Head of caudate nucleus (tissue), 42 donors: ENCODE measurements at regions not wholly inside any gene's neighbourhood (a gene's known extent, or its start where the extent isn't known, plus 50 kb on each side); places are given as distances from the start of the nearest gene placed in this dataset.

Experiments
- DNase-seq, 42 donors: peaks; one replicate each; pipeline versions ENCODE4 v3.0.0 to v3.0.0-alpha.2; 2020 to 2021; ENCODE audit warnings: mixed read lengths in 7 of 42
- intact Hi-C: fragments of 100-400 bp; cut with DNase I; formaldehyde crosslinking; loops from one replicate; pipeline ENCODE4 v1.15.0; 2022

- intact Hi-C loops, result no loop called here
- no peak for DNase-seq
These were observed 49.9 kb downstream of the SYNE3 start for GRCh38 chr14:95466506-95466905.

GRCh38 chr14:95465936-95466335, 50.5 kb downstream of the SYNE3 start:
- intact Hi-C loops, result no loop called here
- DNase-seq, result no peak

DNA sequence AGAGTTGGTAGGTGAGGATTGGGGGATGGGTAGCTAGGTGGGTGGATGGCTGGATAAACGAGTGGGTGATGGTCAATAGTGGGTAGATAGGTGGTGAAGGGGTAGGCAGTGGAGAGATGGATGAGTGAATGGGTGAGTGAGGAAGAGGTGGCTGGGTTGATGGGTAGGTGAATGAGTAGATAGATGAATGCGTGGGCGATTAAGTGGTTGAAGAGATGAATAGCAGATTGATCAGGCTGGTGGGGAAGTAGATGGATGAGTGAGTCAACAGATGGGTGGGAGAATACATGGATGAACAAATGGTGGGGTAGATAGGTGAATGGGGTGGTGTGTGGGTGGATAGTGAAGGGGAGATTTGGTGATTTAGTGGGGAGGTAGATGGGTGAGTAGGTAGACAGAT, 51.1 kb downstream of the SYNE3 start:
- intact Hi-C loops, result no loop called here
- DNase-seq, result no peak

DNA sequence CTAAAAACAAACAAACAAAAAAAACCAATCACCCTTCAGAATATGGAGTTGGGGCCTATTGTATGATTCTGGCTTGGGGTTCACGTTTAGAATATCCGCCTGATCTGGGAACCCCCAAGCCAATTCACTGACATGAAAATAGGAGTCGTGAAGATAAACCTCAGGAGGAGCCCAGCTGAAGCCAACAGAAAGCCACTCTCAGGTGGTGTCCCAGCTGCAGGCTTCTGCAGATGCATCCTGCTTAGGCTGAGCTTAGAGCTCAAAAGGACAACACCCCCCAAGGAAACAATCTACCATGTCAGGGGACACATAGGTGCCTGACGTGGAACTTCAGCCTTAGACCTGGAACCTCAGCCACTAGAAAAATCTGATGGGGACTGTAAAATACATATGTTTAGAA, 51.9 kb downstream of the SYNE3 start:
- no peak for DNase-seq
- intact Hi-C loops, result no loop called here

GRCh38 chr14:95464103-95464502, 52.3 kb downstream of the SYNE3 start:
- DNase-seq, result no peak
- intact Hi-C loops, result no loop called here

DNA sequence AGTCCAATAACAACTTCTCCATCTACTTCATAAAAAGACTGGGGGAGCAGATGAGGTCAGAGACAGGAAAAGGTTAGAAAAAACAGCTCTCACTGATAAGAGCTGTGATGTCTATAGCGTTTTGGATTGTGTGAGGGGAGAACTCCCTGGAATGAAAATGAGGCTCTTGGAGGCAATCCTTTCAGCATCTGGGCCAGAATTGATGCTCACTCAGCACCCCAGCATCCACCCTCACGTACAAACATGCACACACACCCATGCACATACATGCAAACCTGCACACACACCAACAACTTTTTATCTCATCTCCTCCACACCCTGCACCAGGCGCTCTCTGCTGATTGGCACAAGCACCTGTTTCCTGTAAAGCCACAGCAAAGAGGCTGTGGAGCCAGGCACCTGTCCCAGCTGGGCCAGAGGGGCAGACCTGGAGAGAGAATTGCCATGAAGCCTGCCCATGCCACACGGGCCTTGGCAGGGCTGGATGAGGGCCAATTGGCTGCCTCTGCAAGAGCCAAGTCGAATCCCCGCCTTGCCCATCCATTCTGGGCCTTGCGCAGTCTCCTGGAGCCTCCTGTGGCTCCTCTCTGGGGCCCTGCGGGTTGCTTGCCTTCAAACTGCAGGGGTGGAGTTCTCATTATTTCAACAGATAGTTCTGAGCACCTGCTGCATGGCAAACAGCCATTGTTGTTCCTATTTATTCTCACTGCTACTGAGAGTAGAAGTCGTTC, 53.1 kb downstream of the SYNE3 start:
- intact Hi-C loops, result no loop called here
- DNase-seq, result no peak

DNA sequence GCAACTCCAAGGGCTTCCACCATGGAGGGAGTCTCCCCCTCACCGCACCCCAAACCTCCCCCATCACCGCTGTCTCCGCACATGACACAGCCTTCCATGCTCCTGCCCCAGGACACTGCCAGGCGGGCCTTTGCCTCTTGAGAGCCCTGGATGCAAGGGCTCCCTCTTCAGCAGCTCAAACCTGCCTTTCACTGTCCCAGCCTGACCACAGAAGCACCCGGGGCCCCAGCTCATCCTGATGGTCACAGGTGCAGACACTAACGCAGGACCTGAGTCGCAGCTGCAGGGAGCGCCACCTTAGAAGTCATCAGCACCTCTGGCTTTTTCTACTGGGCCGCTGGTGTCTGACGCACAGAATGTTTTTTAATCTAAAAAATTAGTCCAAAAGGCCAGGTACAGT, 54.0 kb downstream of the SYNE3 start:
- intact Hi-C loops, result no loop called here
- no peak for DNase-seq

DNA sequence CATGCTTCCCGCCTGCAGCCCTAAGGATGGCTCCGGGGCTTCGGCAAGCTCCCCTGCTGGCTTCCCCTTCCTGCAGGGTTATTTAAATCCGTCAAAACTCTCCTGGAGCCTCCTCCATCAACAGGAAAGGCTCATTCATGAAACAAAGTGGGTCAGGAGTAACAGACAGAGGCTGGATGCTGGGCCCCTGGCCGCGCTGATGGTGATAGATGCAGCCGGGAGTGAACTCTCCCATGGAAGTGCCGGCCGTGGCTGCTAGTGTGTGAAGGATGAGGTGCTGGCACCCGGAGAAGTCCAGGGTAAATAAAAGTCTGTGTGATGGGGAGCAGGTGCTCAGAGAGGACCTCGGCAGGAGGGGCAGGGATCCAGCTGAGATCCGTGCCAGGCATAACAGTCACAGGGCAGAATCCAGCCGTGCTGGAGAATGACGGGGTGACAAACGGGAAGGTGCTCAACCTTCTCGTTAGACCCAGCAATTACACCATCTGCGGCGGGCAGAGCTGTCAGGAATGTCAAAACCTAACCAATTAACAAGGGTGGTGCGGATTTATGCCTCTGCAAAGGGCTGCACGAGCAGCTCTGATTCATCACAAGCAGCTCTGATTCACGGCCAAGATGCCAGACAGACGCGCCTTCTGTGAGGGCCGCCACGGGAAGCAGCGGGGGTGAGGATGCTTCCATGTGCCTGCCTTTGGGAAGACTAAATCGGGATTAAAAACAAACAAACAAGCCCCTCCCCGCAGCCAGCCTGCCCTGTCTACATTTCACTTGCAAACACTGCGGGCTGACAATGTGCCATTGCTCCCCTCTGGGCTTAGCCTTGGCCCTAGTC, 55.6 kb downstream of the SYNE3 start:
- DNase-seq, result peak; percentile 54 to 92 (median 79)
- intact Hi-C loops, result no loop called here

- no peak for DNase-seq
- intact Hi-C loops, result loop anchor here (5.0 kb wide), 1 partner anchor 43 kb away; no protein-coding TSS in a partner anchor
These were observed 57.5 kb downstream of the SYNE3 start for GRCh38 chr14:95458906-95459305.

- intact Hi-C loops, result loop anchor here (5.0 kb wide), 1 partner anchor 44 kb away; no protein-coding TSS in a partner anchor
These were observed 58.0 kb downstream of the SYNE3 start for GRCh38 chr14:95458459-95458858.

DNA sequence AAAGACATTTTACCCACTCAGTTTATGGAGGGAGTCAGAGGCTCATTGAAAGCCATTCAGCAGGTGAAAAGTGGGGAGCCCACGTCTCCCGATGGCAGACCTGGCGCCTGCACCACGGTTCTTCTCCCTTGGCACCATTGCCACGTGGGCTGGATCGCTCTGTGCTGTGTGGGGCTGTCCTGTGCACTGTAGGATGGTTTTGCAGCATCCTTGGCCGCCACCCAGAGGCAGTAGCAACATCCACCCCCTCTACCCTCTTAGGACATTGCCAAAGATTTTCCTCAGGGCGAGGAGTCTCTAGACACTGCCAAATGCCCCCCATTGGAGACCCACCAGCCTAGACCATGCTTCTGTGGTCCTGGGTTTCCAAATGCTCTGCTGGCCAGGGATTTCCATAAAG, 60.2 kb downstream of the SYNE3 start:
- intact Hi-C loops, result loop anchor here (5.0 kb wide), 1 partner anchor 46 kb away; no protein-coding TSS in a partner anchor
- DNase-seq, result peak in 9 of 42 donors; percentile 20 to 55 (median 40)

More at GRCh38 chr14:95458459-95458858, 58.0 kb downstream of the SYNE3 start:
- no peak for DNase-seq

GRCh38 chr14:95455246-95455645, 61.2 kb downstream of the SYNE3 start:
- intact Hi-C loops, result loop anchor here (5.0 kb wide), 1 partner anchor 47 kb away; no protein-coding TSS in a partner anchor
- no peak for DNase-seq

- intact Hi-C loops, result no loop called here
- no peak for DNase-seq
These were observed 62.8 kb downstream of the SYNE3 start for GRCh38 chr14:95453713-95453980.

- DNase-seq, result no peak
These were observed 63.3 kb downstream of the SYNE3 start for GRCh38 chr14:95452893-95453712.

GRCh38 chr14:95452176-95452892, 64.1 kb downstream of the SYNE3 start:
- intact Hi-C loops, result no loop called here

More at GRCh38 chr14:95452893-95453712, 63.3 kb downstream of the SYNE3 start:
- intact Hi-C loops, result no loop called here

GRCh38 chr14:95449131-95449530, 67.3 kb downstream of the SYNE3 start:
- intact Hi-C loops, result no loop called here
- DNase-seq, result no peak

More at GRCh38 chr14:95452176-95452892, 64.1 kb downstream of the SYNE3 start:
- DNase-seq, result peak in 30 of 42 donors; percentile 21 to 79 (median 50)

DNA sequence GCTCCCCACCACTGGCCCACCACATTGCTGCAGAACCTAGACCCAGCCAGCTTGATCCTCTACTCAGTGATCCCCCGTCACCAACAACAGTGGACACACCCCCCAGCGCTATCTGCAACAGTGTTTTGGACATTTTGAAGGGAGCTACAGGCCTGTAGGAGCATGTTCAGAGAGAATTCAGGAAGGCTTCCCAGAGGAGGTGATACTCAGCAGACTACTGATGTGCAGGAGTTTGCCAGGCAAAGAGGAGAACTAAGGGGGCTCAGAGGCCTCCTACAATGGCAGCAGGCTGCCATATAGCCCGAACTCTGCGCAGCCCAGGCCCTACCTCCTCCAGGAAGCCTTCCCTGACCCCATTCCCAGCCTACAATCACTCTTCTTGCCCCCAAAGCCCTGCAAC, 70.0 kb downstream of the SYNE3 start:
- intact Hi-C loops, result no loop called here

GRCh38 chr14:95445676-95446075, 70.8 kb downstream of the SYNE3 start:
- intact Hi-C loops, result no loop called here
- no peak for DNase-seq

More for the DNA sequence above, 70.0 kb downstream of the SYNE3 start:
- DNase-seq, result no peak

GRCh38 chr14:95445161-95445560, 71.3 kb downstream of the SYNE3 start:
- DNase-seq, result no peak
- intact Hi-C loops, result no loop called here
